ENCODE measurements at regions not wholly inside any gene's neighbourhood (a gene's known extent, or its start where the extent isn't known, plus 50 kb on each side); places are given as distances from the start of the nearest gene placed in this dataset.

GRCh38 chr1:36625253-36625934 is 142.7 kb upstream of the CSF3R start:
- no peak for DNase-seq
- H3K36me3 ChIP-seq: no peaks in the 10 kb centered on the region
- ATAC-seq: no peak
- intact Hi-C loops (cut with DNase I): no loop called here
- no peak overlapping the region for H3K4me3 ChIP-seq
- TF ChIP-seq CTCF (IDR thresholded peaks at IDR 0.05): no peak
- H3K27me3 ChIP-seq: peaks cover 0 to 56% of the 10 kb centered on the region in 2 donors
- peaks cover 0 to 5% of the 10 kb centered on the region in 2 donors for H3K9me3 ChIP-seq
- no peaks in the 10 kb centered on the region for H3K4me1 ChIP-seq
- H3K27ac ChIP-seq: no peak overlapping the region

DNA sequence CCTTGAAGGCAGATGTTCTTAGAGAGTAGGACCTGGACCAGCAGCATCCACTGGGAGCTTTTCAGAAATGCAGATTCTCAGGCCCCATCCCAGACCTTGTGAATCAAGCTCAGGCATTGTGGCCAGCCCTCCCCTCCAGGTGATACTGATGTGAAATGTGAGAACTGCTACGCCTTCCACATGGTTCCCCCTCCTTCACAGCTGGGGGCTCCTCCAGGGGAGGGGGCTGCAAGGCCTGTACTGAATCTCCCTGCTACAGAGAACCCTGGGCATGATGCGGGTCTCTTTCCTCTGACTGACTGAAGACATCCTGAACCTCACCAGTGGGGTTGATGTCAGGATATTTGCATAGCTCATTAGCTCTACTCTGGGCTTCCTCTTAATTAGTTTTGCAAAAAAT is 141.8 kb upstream of the CSF3R start:
- DNase-seq (no peak), ATAC-seq (no peak)
- H3K4me3 ChIP-seq: no peak overlapping the region
- no peak for TF ChIP-seq CTCF (IDR thresholded peaks at IDR 0.05)
- no peaks in the 10 kb centered on the region for H3K36me3 ChIP-seq
- H3K27ac ChIP-seq: no peak overlapping the region
- intact Hi-C loops (cut with DNase I): no loop called here
- no peaks in the 10 kb centered on the region for H3K4me1 ChIP-seq
- peaks cover 0 to 56% of the 10 kb centered on the region in 2 donors for H3K27me3 ChIP-seq
- H3K9me3 ChIP-seq: peaks cover 0 to 5% of the 10 kb centered on the region in 2 donors

DNA sequence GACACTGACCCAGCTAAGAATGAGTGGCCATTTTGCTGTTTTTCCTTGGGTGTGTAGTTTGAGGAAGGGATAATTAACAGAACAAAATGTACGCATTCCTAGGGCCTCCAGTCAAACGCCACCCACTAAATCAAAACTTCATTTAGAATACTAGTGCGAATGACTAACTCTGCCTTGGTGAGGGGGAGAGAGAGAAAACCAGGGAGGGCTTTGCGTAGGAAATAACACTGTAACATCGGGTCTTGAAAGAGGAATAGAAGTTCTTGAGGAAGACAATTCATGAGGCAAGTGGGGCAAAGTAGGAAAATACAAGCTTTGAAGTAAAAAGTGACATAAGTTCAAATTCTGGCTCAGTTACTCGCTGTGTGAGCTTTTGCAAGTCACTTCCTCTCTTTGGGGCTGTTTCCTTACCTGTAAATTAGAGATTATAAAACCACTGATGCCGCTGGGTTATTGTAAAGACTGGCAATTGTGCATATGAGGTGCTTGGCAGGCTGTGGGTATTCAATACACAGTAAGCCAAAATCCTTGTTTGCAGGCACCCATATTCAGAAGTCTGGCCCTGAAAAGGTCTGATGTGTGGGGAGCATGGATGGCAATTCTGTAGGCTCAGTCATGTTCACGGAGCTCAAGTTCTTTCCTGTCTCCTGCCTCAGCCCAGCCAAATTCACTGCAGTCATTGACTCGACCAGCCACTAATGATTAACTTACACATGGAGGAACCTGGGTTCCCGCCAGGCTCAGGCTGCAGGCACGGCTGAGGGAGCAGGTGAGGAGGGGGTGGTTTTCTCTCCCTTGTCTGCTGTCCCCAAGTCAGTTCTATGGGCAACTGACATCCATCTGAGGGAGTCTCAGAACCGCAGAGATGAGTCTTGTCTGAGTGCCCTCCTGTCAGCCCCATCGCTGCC is 140.3 kb upstream of the CSF3R start:
- ATAC-seq: no peak
- Histone ChIP-seq H3K36me3 (no peaks in the 10 kb centered on the region), H3K9me3 (peaks cover 0 to 5% of the 10 kb centered on the region in 2 donors), H3K4me3 (no peak overlapping the region), H3K27ac (no peak overlapping the region), H3K4me1 (no peaks in the 10 kb centered on the region), H3K27me3 (peaks cover 0 to 49% of the 10 kb centered on the region in 2 donors)
- intact Hi-C loops (cut with DNase I): no loop called here
- TF ChIP-seq CTCF (IDR thresholded peaks at IDR 0.05): no peak
- DNase-seq: peak in 1 of 4 donors; percentile 10

DNA sequence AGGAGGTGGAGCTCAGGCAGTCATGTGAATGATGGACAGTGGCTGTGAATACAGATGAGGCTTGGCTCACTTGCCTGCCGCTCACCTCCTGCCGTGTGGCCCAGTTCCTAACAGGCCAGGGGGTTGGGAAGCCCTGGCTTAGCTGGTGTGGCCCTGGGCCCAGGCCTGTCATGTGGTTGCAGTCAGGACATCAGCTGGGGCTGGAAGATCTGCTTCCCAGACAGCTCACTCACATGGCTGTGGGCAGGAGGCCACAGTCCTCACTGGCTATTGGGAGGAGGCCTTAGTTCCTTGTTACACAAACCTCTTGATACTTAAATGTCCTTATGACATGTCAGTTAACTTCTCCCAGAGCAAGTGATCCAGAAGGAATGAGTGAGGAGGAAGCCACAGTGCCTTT is 138.8 kb upstream of the CSF3R start:
- TF ChIP-seq CTCF (IDR thresholded peaks at IDR 0.05): no peak
- H3K27ac ChIP-seq: no peak overlapping the region
- H3K4me1 ChIP-seq: no peaks in the 10 kb centered on the region
- peaks cover 0 to 36% of the 10 kb centered on the region in 2 donors for H3K27me3 ChIP-seq
- no peaks in the 10 kb centered on the region for H3K36me3 ChIP-seq
- no peak overlapping the region for H3K4me3 ChIP-seq
- intact Hi-C loops (cut with DNase I): no loop called here
- peaks cover 0 to 5% of the 10 kb centered on the region in 2 donors for H3K9me3 ChIP-seq
- DNase-seq: no peak
- no peak for ATAC-seq

GRCh38 chr1:36620142-36620541 is 137.4 kb upstream of the CSF3R start:
- no peak for DNase-seq
- peaks cover 0 to 5% of the 10 kb centered on the region in 2 donors for H3K9me3 ChIP-seq
- intact Hi-C loops (cut with DNase I): no loop called here

More at GRCh38 chr1:36620142-36620541, 137.4 kb upstream of the CSF3R start:
- H3K27me3 ChIP-seq: peaks cover 0 to 23% of the 10 kb centered on the region in 2 donors
- no peak overlapping the region for H3K27ac ChIP-seq
- H3K4me3 ChIP-seq: no peak overlapping the region
- no peaks in the 10 kb centered on the region for H3K36me3 ChIP-seq
- no peak for TF ChIP-seq CTCF (IDR thresholded peaks at IDR 0.05)
- H3K4me1 ChIP-seq: no peaks in the 10 kb centered on the region
- no peak for ATAC-seq

All from left lung (tissue), 4 donors.